ENCODE measurements at regions not wholly inside any gene's neighbourhood (a gene's known extent, or its start where the extent isn't known, plus 50 kb on each side); places are given as distances from the start of the nearest gene placed in this dataset.

DNA sequence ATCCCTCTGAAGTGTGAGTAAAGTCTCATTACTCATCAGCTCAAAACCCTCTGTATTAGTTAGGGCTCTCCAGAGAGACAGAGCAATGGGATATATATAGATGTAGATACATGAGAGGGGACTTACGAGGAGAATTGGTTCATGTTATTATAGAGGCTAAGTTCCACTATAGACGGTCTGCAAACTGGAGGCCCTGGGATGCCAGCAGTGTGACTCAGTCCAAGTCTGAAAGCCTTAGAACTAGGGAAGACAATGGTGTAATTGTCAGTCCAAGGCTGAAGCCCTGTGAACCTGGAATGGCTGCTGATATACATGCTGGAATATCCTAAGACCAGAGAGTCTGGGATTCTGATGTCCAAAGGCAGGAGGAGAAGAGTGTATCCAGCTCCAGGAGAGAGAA, 57.3 kb upstream of the CEP83 start:
- CTCF ChIA-PET: no interaction called here
- TF ChIP-seq, protein P1, sequence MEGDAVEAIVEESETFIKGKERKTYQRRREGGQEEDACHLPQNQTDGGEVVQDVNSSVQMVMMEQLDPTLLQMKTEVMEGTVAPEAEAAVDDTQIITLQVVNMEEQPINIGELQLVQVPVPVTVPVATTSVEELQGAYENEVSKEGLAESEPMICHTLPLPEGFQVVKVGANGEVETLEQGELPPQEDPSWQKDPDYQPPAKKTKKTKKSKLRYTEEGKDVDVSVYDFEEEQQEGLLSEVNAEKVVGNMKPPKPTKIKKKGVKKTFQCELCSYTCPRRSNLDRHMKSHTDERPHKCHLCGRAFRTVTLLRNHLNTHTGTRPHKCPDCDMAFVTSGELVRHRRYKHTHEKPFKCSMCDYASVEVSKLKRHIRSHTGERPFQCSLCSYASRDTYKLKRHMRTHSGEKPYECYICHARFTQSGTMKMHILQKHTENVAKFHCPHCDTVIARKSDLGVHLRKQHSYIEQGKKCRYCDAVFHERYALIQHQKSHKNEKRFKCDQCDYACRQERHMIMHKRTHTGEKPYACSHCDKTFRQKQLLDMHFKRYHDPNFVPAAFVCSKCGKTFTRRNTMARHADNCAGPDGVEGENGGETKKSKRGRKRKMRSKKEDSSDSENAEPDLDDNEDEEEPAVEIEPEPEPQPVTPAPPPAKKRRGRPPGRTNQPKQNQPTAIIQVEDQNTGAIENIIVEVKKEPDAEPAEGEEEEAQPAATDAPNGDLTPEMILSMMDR (conservative IDR thresholded peaks at IDR 0.05; ENCODE audit: low read depth): no peak
- no peak overlapping the region for H3K27ac ChIP-seq
- POLR2A ChIA-PET (ENCODE audit: low non-redundant PET): no interaction called here
- DNase-seq (ENCODE audit: low spot score): no peak

GRCh38 chr12:94513527-94513926, 53.9 kb upstream of the CEP83 start:
- POLR2A ChIA-PET (ENCODE audit: low non-redundant PET): no interaction called here
- no peak overlapping the region for H3K27ac ChIP-seq
- CTCF ChIA-PET: no interaction called here
- TF ChIP-seq, protein P1 (conservative IDR thresholded peaks at IDR 0.05; ENCODE audit: low read depth): no peak
- no peak for DNase-seq (ENCODE audit: low spot score)

DNA sequence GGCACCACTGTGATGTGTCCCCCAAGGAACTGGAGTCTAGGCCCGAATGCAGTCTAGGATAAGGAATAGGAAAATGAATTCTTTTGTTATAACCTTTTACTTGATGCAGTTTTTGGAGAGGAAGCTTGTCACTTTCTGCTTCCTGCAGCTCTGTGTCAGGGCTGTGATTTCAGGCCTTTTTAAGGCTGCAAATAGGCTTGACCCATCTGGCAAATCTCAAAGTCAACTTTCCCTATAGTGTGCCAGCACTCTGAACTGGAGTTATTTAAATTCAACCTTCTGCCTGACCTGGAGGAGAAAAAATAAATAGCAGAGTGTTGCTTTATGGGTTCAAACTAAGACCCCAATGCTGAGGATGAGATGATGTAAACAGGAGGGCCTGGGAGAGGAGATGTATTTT, 51.8 kb upstream of the CEP83 start:
- POLR2A ChIA-PET (ENCODE audit: low non-redundant PET): no interaction called here
- DNase-seq (ENCODE audit: low spot score): no peak
- no peak overlapping the region for H3K27ac ChIP-seq
- CTCF ChIA-PET: interaction anchor here (0.6 kb wide), 1 partner anchor 119 kb away, joined by 3 read pairs; no protein-coding TSS in a partner anchor
- TF ChIP-seq, protein P1 (conservative IDR thresholded peaks at IDR 0.05; ENCODE audit: low read depth): no peak

GRCh38 chr12:94510128-94510527, 50.5 kb upstream of the CEP83 start:
- TF ChIP-seq, protein P1 (conservative IDR thresholded peaks at IDR 0.05; ENCODE audit: low read depth): no peak
- no peak overlapping the region for H3K27ac ChIP-seq
- DNase-seq (ENCODE audit: low spot score): no peak
- CTCF ChIA-PET: no interaction called here
- POLR2A ChIA-PET (ENCODE audit: low non-redundant PET): no interaction called here
